ENCODE measurements at regions not wholly inside any gene's neighbourhood (a gene's known extent, or its start where the extent isn't known, plus 50 kb on each side); places are given as distances from the start of the nearest gene placed in this dataset.

- Histone ChIP-seq H3K27me3 (no peaks in the 10 kb centered on the region), H3K4me3 (no peak overlapping the region), H3K36me3 (no peaks in the 10 kb centered on the region), H3K9me3 (no peaks in the 10 kb centered on the region), H3K4me1 (no peaks in the 10 kb centered on the region), H3K27ac (no peak overlapping the region)
- no peak for TF ChIP-seq POLR2A (IDR thresholded peaks at IDR 0.05)
- intact Hi-C loops (cut with DNase I; ENCODE audit: low total_unique reads): no loop called here
- in situ Hi-C loops (cut with MboI; ENCODE audit: low pct_ligation_motif_present in 1 of 4, low pct_unique_long_range_greater_than_20kb in 1 of 4, low sequenced_read_pairs in 3 of 4): no loop called here
- DNase-seq: no peak
These were observed 548.5 kb upstream of the IGFBP7 start for GRCh38 chr4:57658673-57659072.

GRCh38 chr4:57658188-57658587 lies 548.0 kb upstream of the IGFBP7 start:
- Histone ChIP-seq H3K36me3 (no peaks in the 10 kb centered on the region), H3K4me1 (no peaks in the 10 kb centered on the region), H3K4me3 (no peak overlapping the region), H3K27me3 (no peaks in the 10 kb centered on the region), H3K9me3 (no peaks in the 10 kb centered on the region), H3K27ac (no peak overlapping the region)
- intact Hi-C loops (cut with DNase I; ENCODE audit: low total_unique reads) (no loop called here), in situ Hi-C loops (cut with MboI; ENCODE audit: low pct_ligation_motif_present in 1 of 4, low pct_unique_long_range_greater_than_20kb in 1 of 4, low sequenced_read_pairs in 3 of 4) (no loop called here)
- TF ChIP-seq, protein P1, sequence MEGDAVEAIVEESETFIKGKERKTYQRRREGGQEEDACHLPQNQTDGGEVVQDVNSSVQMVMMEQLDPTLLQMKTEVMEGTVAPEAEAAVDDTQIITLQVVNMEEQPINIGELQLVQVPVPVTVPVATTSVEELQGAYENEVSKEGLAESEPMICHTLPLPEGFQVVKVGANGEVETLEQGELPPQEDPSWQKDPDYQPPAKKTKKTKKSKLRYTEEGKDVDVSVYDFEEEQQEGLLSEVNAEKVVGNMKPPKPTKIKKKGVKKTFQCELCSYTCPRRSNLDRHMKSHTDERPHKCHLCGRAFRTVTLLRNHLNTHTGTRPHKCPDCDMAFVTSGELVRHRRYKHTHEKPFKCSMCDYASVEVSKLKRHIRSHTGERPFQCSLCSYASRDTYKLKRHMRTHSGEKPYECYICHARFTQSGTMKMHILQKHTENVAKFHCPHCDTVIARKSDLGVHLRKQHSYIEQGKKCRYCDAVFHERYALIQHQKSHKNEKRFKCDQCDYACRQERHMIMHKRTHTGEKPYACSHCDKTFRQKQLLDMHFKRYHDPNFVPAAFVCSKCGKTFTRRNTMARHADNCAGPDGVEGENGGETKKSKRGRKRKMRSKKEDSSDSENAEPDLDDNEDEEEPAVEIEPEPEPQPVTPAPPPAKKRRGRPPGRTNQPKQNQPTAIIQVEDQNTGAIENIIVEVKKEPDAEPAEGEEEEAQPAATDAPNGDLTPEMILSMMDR (IDR thresholded peaks at IDR 0.05): no peak
- no peak for TF ChIP-seq POLR2AphosphoS5 (IDR thresholded peaks at IDR 0.05)
- no peak for TF ChIP-seq EP300 (IDR thresholded peaks at IDR 0.05; ENCODE audit: low read depth)
- TF ChIP-seq POLR2A (IDR thresholded peaks at IDR 0.05): no peak
- no peak for DNase-seq
- WGBS, 2 donors (ENCODE audit: low coverage in 1 of 2): 50 to 78% methylated on average over 3 of the region's 3 CpGs

DNA sequence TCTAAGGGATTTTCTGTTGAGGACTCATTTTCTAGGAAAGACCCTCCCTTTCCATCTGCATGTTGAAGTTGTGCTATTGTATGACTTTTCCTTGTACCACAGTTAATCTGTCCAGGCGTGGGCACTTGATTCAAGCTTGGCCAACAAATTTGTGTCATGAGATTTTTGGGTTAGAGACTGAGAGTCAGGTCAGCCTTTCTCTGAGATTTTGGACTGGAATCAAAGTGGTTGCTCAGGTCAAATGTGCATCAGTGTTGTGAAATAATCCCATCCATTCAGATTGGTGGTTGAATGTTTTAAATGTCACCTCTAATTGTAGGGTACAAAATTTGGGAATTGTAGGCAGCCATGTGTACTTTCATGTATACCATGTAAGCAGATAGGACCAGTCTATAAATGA lies 545.2 kb upstream of the IGFBP7 start:
- H3K9me3 ChIP-seq: no peaks in the 10 kb centered on the region
- intact Hi-C loops (cut with DNase I; ENCODE audit: low total_unique reads): no loop called here
- no peak for TF ChIP-seq EP300 (IDR thresholded peaks at IDR 0.05; ENCODE audit: low read depth)
- TF ChIP-seq POLR2AphosphoS5 (IDR thresholded peaks at IDR 0.05): no peak
- TF ChIP-seq, protein P1 (IDR thresholded peaks at IDR 0.05): no peak
- no peak for TF ChIP-seq POLR2A (IDR thresholded peaks at IDR 0.05)
- no peaks in the 10 kb centered on the region for H3K36me3 ChIP-seq
- in situ Hi-C loops (cut with MboI; ENCODE audit: low pct_ligation_motif_present in 1 of 4, low pct_unique_long_range_greater_than_20kb in 1 of 4, low sequenced_read_pairs in 3 of 4): no loop called here
- no peak for DNase-seq
- H3K4me1 ChIP-seq: no peaks in the 10 kb centered on the region
- 86 to 88% methylated on average over 1 of the region's 1 CpG for WGBS, 2 donors (ENCODE audit: low coverage in 1 of 2)
- H3K4me3 ChIP-seq: no peak overlapping the region
- no peak overlapping the region for H3K27ac ChIP-seq
- no peaks in the 10 kb centered on the region for H3K27me3 ChIP-seq

DNA sequence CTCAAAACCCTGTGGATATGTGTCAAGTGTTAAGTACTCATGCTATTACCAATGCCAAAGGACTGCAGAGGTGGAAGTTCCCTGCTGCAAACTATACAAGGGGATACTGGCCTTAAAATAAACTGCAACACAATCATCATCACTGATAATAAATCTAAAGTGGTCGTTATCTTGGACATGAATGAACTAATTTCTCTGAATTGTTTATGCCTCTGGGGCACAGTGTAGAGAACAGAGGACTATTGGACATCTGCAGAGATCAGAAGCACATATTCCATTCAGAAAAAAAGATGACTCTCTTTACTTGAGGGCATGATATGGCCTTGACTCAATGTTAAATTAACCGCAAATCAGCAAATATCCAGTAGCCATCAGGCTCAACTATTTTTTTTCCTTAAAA lies 542.6 kb upstream of the IGFBP7 start:
- in situ Hi-C loops (cut with MboI; ENCODE audit: low pct_ligation_motif_present in 1 of 4, low pct_unique_long_range_greater_than_20kb in 1 of 4, low sequenced_read_pairs in 3 of 4): no loop called here

More for the DNA sequence above, 542.6 kb upstream of the IGFBP7 start:
- Histone ChIP-seq H3K27me3 (no peaks in the 10 kb centered on the region), H3K9me3 (no peaks in the 10 kb centered on the region), H3K4me3 (no peak overlapping the region), H3K27ac (no peak overlapping the region), H3K4me1 (no peaks in the 10 kb centered on the region), H3K36me3 (no peaks in the 10 kb centered on the region)
- 62 to 63% methylated on average over 2 of the region's 2 CpGs for WGBS, 2 donors (ENCODE audit: low coverage in 1 of 2)
- intact Hi-C loops (cut with DNase I; ENCODE audit: low total_unique reads): no loop called here
- no peak for DNase-seq
- TF ChIP-seq EP300 (IDR thresholded peaks at IDR 0.05; ENCODE audit: low read depth) (no peak), POLR2A (IDR thresholded peaks at IDR 0.05) (no peak), POLR2AphosphoS5 (IDR thresholded peaks at IDR 0.05) (no peak)
- TF ChIP-seq, protein P1 (IDR thresholded peaks at IDR 0.05): no peak

All from transverse colon (tissue), 4 donors.